ENCODE measurements at regions not wholly inside any gene's neighbourhood (a gene's known extent, or its start where the extent isn't known, plus 50 kb on each side); places are given as distances from the start of the nearest gene placed in this dataset.

- TF ChIP-seq CTCF (conservative IDR thresholded peaks at IDR 0.05): no peak
- no peak for TF ChIP-seq EZH2 (IDR thresholded peaks at IDR 0.05; ENCODE audit: low read depth)
Measured at GRCh38 chr2:144748443-144748842, 228.5 kb upstream of the ZEB2 start.
